Neural crest cell (in vitro differentiated cells): ENCODE measurements at regions not wholly inside any gene's neighbourhood (a gene's known extent, or its start where the extent isn't known, plus 50 kb on each side); places are given as distances from the start of the nearest gene placed in this dataset.
"Not testable (repeated sequence)": the region's sequence is repeated elsewhere in the genome, so short reads cannot be mapped to it uniquely, and the experiment has no call there.

Experiments
- DNase-seq: peaks from one replicate; pipeline ENCODE4 v3.0.0; 2021; ENCODE audit warnings: low read depth, mixed read lengths, low spot score
- H3K27ac Mint-ChIP-seq: one replicate; pipeline ENCODE4 v1.8.0; 2021; ENCODE audit warnings: mild to moderate bottlenecking, mixed read lengths; ENCODE audit not compliant: unreplicated experiment
- H3K27me3 Mint-ChIP-seq: 2 replicates; pipeline ENCODE4 v1.8.0; 2021; ENCODE audit warnings: low read depth, mild to moderate bottlenecking, mixed read lengths
- H3K36me3 Mint-ChIP-seq: 2 replicates; pipeline ENCODE4 v1.8.0; 2021; ENCODE audit warnings: low read depth, mild to moderate bottlenecking, mixed read lengths
- H3K4me1 Mint-ChIP-seq: 2 replicates; pipeline ENCODE4 v1.8.0; 2021; ENCODE audit warnings: mixed read lengths
- H3K4me3 Mint-ChIP-seq: one replicate; pipeline ENCODE4 v1.8.0; 2021; ENCODE audit warnings: mild to moderate bottlenecking, mixed read lengths
- H3K9me3 Mint-ChIP-seq: 2 replicates; pipeline ENCODE4 v1.8.0; 2021; ENCODE audit warnings: mixed read lengths
- TF ChIP-seq, protein P1 (sequence below): fragments of 200-600 bp; sonication (generic); conservative IDR thresholded peaks from 2 replicates; pipeline ENCODE4 v1.5.0; 2021; ENCODE audit warnings: antibody characterized with exemption, mild to moderate bottlenecking

DNA sequence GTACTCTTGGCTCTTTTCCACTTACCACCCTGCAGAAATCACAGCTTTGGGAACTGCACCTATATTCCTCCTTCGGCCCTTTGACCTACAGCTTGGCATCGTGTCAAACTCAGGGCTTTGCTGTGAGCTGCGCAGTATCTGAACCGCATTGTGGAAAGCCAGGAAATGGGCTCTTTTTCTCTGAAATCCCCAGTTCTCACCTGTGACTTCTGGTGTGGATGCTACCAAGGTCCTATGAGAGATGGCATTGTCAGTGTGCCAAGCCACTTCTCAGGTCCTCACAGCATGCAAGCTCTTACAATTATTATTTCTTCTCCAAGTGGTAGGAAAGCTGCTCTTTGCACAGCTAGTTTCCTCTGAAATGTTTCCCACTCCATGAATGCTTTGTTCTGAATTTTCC is 450.6 kb upstream of the TBL1XR1 start:
- DNase-seq = no peak
- peaks cover 3% of the 10 kb centered on the region for H3K9me3 Mint-ChIP-seq
- H3K36me3 Mint-ChIP-seq = no peaks in the 10 kb centered on the region
- H3K4me1 Mint-ChIP-seq = peaks cover 13% of the 10 kb centered on the region
- no peak overlapping the region for H3K27ac Mint-ChIP-seq
- TF ChIP-seq, protein P1, sequence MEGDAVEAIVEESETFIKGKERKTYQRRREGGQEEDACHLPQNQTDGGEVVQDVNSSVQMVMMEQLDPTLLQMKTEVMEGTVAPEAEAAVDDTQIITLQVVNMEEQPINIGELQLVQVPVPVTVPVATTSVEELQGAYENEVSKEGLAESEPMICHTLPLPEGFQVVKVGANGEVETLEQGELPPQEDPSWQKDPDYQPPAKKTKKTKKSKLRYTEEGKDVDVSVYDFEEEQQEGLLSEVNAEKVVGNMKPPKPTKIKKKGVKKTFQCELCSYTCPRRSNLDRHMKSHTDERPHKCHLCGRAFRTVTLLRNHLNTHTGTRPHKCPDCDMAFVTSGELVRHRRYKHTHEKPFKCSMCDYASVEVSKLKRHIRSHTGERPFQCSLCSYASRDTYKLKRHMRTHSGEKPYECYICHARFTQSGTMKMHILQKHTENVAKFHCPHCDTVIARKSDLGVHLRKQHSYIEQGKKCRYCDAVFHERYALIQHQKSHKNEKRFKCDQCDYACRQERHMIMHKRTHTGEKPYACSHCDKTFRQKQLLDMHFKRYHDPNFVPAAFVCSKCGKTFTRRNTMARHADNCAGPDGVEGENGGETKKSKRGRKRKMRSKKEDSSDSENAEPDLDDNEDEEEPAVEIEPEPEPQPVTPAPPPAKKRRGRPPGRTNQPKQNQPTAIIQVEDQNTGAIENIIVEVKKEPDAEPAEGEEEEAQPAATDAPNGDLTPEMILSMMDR = no peak
- no peak overlapping the region for H3K4me3 Mint-ChIP-seq
- H3K27me3 Mint-ChIP-seq = no peaks in the 10 kb centered on the region

DNA sequence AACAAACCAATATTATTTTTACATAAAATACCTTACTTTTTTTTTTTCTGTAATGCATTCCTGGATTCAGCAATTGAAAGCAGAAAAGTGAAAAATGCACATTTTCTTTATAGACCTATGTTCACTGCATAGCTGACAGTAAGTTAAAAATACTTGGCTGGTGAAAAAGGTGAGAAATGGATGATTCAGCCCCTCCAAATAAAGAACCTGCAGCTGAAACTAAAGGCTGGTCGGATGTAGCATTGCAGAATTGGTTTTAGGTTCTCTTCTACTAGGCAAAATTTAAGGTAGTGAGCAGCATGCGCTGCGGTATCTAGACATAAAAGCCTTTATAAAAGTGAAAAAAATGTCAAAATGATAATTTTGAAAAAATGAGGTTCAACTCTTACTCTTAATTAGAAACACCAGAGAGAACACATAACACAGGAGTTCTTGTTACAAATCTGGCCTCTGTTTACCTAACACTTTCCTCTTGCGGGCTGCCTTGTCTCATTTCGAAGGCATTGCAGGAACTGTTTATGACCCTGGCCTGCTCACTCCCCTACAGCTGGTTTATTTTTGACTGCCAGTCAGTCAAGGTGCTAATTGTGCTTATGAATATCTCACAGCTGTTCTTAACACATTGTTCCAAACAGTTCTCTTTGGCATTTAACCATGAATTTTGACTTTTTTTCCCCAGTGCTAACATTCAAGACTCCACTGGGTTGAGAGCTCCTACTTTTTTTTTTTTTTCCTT is 455.4 kb upstream of the TBL1XR1 start:
- no peak for DNase-seq
- Mint-ChIP-seq H3K9me3 (peaks cover 8% of the 10 kb centered on the region), H3K4me3 (no peak overlapping the region), H3K27me3 (no peaks in the 10 kb centered on the region), H3K4me1 (peaks cover 9% of the 10 kb centered on the region), H3K36me3 (peaks cover 8% of the 10 kb centered on the region), H3K27ac (no peak overlapping the region)
- TF ChIP-seq, protein P1 = no peak

DNA sequence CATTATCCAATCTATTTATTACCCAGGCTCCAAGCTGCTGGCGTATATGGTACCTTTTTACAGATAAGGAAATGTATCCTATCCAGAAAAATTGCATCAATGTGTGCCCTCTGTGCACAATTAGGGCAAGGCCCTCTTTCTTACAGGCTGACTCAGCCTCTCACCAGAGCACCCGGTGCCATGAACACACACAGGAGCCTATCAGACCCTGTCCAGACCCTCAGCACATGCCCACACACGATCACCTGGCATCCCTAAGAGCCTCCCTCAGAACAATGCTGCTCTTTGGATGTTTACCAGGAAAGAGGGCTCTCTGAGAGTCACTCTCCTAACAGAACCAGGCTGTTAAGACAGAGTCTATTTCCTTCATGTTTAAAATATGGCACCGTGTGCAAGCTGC is 460.0 kb upstream of the TBL1XR1 start:
- H3K9me3 Mint-ChIP-seq = peaks cover 11% of the 10 kb centered on the region
- H3K27ac Mint-ChIP-seq = no peak overlapping the region
- no peaks in the 10 kb centered on the region for H3K27me3 Mint-ChIP-seq
- H3K36me3 Mint-ChIP-seq = peaks cover 13% of the 10 kb centered on the region
- H3K4me3 Mint-ChIP-seq = no peak overlapping the region
- no peak for DNase-seq
- TF ChIP-seq, protein P1 = no peak
- H3K4me1 Mint-ChIP-seq = peaks cover 8% of the 10 kb centered on the region

DNA sequence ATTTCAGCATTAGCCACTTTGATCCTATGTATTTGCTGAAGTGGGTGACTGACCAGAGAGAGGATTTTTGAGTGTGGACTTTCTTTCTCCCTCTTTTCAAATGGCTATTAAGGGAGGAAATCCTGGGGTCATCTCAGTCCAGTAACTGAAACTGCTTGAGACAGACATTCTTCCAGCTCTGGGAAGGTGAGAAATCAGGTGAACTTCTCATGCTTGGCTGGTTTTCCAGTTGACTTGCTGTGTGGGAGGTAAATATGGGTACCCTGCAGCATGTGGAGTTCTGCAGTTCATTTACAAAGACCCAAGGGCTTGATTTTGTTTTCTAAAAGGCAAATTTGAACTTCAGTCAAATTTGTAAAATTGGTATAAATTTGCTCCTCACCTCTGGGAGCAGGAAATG is 461.1 kb upstream of the TBL1XR1 start:
- Mint-ChIP-seq H3K36me3 (peaks cover 13% of the 10 kb centered on the region), H3K27ac (no peak overlapping the region), H3K9me3 (peaks cover 11% of the 10 kb centered on the region), H3K27me3 (no peaks in the 10 kb centered on the region), H3K4me1 (peaks cover 8% of the 10 kb centered on the region), H3K4me3 (no peak overlapping the region)
- no peak for DNase-seq
- TF ChIP-seq, protein P1 = no peak

DNA sequence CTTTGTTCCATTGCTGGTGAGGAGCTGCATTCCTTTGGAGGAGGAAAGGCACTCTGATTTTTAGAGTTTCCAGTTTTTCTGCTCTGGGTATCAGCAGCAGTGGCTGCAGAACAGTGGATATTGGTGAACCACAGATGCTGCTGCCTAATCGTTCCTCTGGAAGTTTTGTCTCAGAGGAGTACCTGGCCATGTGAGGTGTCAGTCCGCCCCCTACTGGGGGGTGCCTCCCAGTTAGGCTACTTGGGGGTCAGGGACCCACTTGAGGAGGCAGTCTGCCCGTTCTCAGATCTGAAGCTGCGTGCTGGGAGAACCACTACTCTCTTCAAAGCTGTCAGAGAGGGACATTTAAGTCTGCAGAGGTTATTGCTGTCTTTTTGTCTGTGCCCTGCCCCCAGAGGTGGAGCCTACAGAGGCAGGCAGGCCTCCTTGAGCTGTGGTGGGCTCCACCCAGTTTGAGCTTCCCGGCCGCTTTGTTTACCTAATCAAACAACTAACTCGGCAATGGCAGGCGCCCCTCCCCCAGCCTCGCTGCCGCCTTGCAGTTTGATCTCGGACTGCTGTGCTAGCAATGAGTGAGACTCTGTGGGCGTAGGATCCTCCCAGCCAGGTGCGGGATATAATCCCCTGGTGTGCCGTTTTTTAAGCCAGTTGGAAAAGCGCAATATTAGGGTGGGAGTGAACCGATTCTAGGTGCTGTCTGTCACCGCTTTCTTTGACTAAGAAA is 467.3 kb upstream of the TBL1XR1 start:
- peaks cover 14% of the 10 kb centered on the region for H3K36me3 Mint-ChIP-seq
- not testable (repeated sequence) for H3K27ac Mint-ChIP-seq, H3K27me3 Mint-ChIP-seq, H3K4me1 Mint-ChIP-seq, H3K4me3 Mint-ChIP-seq, DNase-seq
- peaks cover 13% of the 10 kb centered on the region for H3K9me3 Mint-ChIP-seq

DNA sequence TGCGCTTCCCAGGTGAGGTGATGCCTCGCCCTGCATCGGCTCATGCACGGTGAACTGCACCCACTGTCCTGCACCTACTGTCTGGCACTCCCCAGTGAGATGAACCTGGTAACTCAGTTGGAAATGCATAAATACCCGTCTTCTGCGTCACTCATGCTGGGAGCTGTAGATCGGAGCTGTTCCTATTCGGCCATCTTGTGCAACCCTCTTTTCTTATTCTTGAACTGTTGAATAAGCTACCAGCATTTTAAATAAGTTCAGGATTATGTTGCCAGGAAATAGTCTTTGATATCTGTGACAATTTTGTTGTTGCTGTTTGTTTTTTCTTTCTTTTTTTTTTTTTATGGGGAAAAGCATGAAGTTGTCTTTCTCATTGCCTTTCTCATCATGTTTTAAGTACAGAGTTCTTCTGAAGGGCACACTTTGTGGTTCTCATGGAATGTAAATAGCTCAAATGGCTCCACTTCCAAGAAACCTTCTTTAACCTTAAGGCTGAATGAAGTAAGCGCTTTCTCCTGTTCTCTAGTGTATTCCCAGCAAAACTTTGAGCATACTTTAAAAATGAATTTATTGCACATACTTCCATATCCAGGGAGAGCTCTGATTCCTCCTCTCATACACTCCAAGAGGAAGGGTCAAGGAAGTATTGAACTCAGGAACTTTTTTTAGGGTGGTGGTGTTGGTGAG is 468.0 kb upstream of the TBL1XR1 start:
- Mint-ChIP-seq H3K27me3 (no peaks in the 10 kb centered on the region), H3K4me1 (no peaks in the 10 kb centered on the region), H3K36me3 (peaks cover 16% of the 10 kb centered on the region), H3K27ac (peak overlapping the region; percentile 95), H3K9me3 (peaks cover 13% of the 10 kb centered on the region), H3K4me3 (no peak overlapping the region)
- TF ChIP-seq, protein P1 = no peak
- no peak for DNase-seq
